DOHH2 (cell line): ENCODE measurements at regions not wholly inside any gene's neighbourhood (a gene's known extent, or its start where the extent isn't known, plus 50 kb on each side); places are given as distances from the start of the nearest gene placed in this dataset.
"Not testable (repeated sequence)": the region's sequence is repeated elsewhere in the genome, so short reads cannot be mapped to it uniquely, and the experiment has no call there.

Experiments
- H3F3A ChIP-seq: fragments of 200-600 bp; sonication (generic), shearing (Covaris generic); 2 replicates; pipeline ENCODE4 v1.6.0; 2016; ENCODE audit warnings: antibody characterized with exemption, mild to moderate bottlenecking; ENCODE audit not compliant: control insufficient read depth, insufficient read depth
- H3K27ac ChIP-seq: fragments of 200-600 bp; sonication (generic); 2 replicates; pipeline ENCODE4 v1.5.1; 2014; ENCODE audit warnings: low read depth, mild to moderate bottlenecking, low read length, moderate library complexity
- H3K27me3 ChIP-seq: fragments of 200-600 bp; sonication (generic); 2 replicates; pipeline ENCODE4 v1.6.1; 2014; ENCODE audit warnings: mild to moderate bottlenecking, low read length, mixed read lengths; ENCODE audit not compliant: control insufficient read depth
- H3K36me3 ChIP-seq: fragments of 200-600 bp; sonication (generic); 2 replicates; pipeline ENCODE4 v1.6.1; 2014; ENCODE audit warnings: mild to moderate bottlenecking, low read length, moderate library complexity, mixed read lengths; ENCODE audit not compliant: control insufficient read depth
- H3K4me1 ChIP-seq: fragments of 200-600 bp; sonication (generic); 2 replicates; pipeline ENCODE4 v1.6.1; 2014; ENCODE audit warnings: mild to moderate bottlenecking, low read length, mixed read lengths; ENCODE audit not compliant: control insufficient read depth
- H3K4me2 ChIP-seq: fragments of 200-600 bp; sonication (generic); 2 replicates; pipeline ENCODE4 v1.6.0; 2014; ENCODE audit warnings: mild to moderate bottlenecking, low read length, moderate library complexity
- H3K4me3 ChIP-seq: fragments of 200-600 bp; sonication (generic); 2 replicates; pipeline ENCODE4 v1.5.1; 2014; ENCODE audit warnings: mild to moderate bottlenecking, low read length, mixed read lengths
- H3K79me2 ChIP-seq: fragments of 200-600 bp; sonication (generic); 2 replicates; pipeline ENCODE4 v1.6.1; 2014; ENCODE audit warnings: mild to moderate bottlenecking, low read length, mixed read lengths; ENCODE audit not compliant: control insufficient read depth
- H3K9me2 ChIP-seq: fragments of 200-600 bp; sonication (generic); replicated peaks from 2 replicates; pipeline ENCODE4 v1.6.1; 2014; ENCODE audit warnings: mild to moderate bottlenecking, low read length, mixed read lengths; ENCODE audit not compliant: control insufficient read depth
- H3K9me3 ChIP-seq: fragments of 200-600 bp; sonication (generic); 2 replicates; pipeline ENCODE4 v1.6.1; 2014; ENCODE audit warnings: antibody characterized with exemption, low read length, mixed read lengths; ENCODE audit not compliant: control insufficient read depth, insufficient read depth
- H4K20me1 ChIP-seq: fragments of 200-600 bp; sonication (generic); 2 replicates; pipeline ENCODE4 v1.6.0; 2014; ENCODE audit warnings: low read depth, mild to moderate bottlenecking, antibody characterized with exemption, low read length, moderate library complexity; ENCODE audit not compliant: control insufficient read depth, insufficient read depth
- CTCF ChIP-seq: fragments of 200-600 bp; sonication (generic); IDR thresholded peaks from one replicate; pipeline ENCODE4 v1.5.1; 2014; ENCODE audit warnings: antibody characterized with exemption, mild to moderate bottlenecking, low read depth, low read length; ENCODE audit not compliant: poor library complexity, severe bottlenecking
- EZH2phosphoT487 ChIP-seq: fragments of 200-600 bp; sonication (generic); IDR thresholded peaks from 2 replicates; pipeline ENCODE4 v1.6.1; 2017; ENCODE audit warnings: borderline replicate concordance, mild to moderate bottlenecking, antibody characterized with exemption, low read length, moderate library complexity, mixed read lengths

DNA sequence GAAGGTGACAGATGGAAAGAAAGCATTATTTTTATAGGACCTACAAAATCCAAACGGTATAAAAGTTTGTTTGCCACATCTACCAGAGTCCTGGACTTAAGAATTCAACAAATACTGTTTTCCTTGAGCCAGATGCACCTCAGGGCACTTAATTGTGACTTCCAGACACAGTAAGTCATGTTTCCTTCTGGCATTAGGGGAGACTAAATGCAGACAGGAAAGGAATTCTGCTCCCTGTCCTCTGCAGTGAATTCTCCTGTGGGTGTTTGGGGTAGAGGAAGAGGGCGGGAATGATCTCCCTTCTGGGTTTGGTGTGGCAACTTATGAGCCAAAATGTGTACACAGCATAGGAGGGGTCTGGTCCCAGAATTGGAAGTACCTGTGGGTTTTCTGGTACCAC lies 93.9 kb upstream of the ZDHHC17 start:
- Histone ChIP-seq H3K27me3 (no peaks in the 10 kb centered on the region; the same call in 1 of the 2 replicates), H3K9me2 (no peaks in the 10 kb centered on the region), H3K4me3 (no peak overlapping the region), H3K4me1 (no peaks in the 10 kb centered on the region), H4K20me1 (no peaks in the 10 kb centered on the region), H3K36me3 (no peaks in the 10 kb centered on the region), H3K79me2 (no peaks in the 10 kb centered on the region), H3K9me3 (no peaks in the 10 kb centered on the region), H3K27ac (no peak overlapping the region), H3K4me2 (no peak overlapping the region), H3F3A (no peaks in the 10 kb centered on the region)
- TF ChIP-seq CTCF (no peak), EZH2phosphoT487 (no peak)

- Histone ChIP-seq H3K79me2 (no peaks in the 10 kb centered on the region), H3K27ac (no peak overlapping the region), H3F3A (no peaks in the 10 kb centered on the region), H3K4me2 (no peak overlapping the region), H3K4me1 (no peaks in the 10 kb centered on the region), H3K9me3 (no peaks in the 10 kb centered on the region), H3K36me3 (no peaks in the 10 kb centered on the region), H3K9me2 (no peaks in the 10 kb centered on the region), H4K20me1 (no peaks in the 10 kb centered on the region), H3K4me3 (no peak overlapping the region), H3K27me3 (no peaks in the 10 kb centered on the region; the same call in 1 of the 2 replicates)
- TF ChIP-seq CTCF (no peak), EZH2phosphoT487 (no peak)
Measured at GRCh38 chr12:76670776-76671175, 93.1 kb upstream of the ZDHHC17 start.

DNA sequence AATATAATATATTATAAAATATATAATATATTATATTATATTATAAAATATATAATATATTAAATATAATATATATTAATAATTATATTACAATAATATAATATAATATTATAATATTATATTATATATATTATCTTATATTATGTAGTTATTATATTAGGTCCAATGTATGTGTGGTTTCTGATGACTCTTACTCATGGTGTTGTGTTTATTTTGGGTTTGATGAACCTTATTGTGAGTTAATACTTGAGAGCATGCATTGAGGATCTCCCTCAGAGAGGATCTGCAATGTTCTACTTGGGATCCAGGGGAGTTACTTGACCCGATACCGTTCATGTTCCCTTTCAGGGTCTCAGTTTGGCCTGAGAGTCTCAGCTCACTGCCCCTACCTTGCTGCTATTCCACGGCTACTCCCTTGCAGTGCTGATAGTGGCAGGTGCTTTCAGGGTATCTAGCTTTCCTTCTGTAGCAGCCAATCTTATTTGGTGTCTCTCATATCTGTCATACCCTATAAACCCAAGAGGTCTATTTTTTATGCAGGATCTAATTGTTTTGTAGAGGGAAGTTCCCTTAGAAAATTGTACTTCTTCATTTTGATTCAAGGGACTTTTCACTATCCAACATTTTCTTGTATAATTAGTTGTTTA lies 89.1 kb upstream of the ZDHHC17 start:
- no peaks in the 10 kb centered on the region for H3K27me3 ChIP-seq
- no peak overlapping the region for H3K4me3 ChIP-seq
- H3F3A ChIP-seq = no peaks in the 10 kb centered on the region
- TF ChIP-seq CTCF = no peak
- no peak for TF ChIP-seq EZH2phosphoT487
- H3K4me1 ChIP-seq = no peaks in the 10 kb centered on the region
- H3K79me2 ChIP-seq = no peaks in the 10 kb centered on the region
- H4K20me1 ChIP-seq = no peaks in the 10 kb centered on the region
- H3K9me2 ChIP-seq = no peaks in the 10 kb centered on the region
- H3K27ac ChIP-seq = no peak overlapping the region
- no peaks in the 10 kb centered on the region for H3K36me3 ChIP-seq
- no peaks in the 10 kb centered on the region for H3K9me3 ChIP-seq
- H3K4me2 ChIP-seq = no peak overlapping the region

DNA sequence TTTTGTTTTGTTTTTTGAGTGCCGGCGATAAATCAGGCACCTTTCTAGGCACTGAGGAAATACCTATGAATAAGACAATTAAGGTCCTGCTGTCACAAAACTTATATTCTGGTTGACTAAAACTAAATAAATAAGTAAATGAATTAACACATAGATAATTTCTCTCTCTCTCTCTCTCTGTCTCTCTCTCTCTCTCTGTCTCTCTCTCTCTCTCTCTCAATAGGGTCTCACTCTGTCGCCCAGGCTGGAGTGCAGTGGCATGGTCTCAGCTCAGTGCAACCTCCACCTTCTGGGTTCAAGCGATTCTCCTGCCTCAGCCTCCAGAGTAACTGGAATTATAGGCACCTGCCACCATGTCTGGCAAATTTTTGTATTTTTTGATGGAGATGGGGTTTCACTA lies 87.7 kb upstream of the ZDHHC17 start:
- not testable (repeated sequence) for H3K9me3 ChIP-seq, H3F3A ChIP-seq, H4K20me1 ChIP-seq, H3K79me2 ChIP-seq, H3K9me2 ChIP-seq, H3K27me3 ChIP-seq, H3K4me1 ChIP-seq, H3K27ac ChIP-seq, H3K4me2 ChIP-seq, H3K36me3 ChIP-seq, H3K4me3 ChIP-seq
